Hindlimb muscle (tissue), 1 donor: ENCODE measurements at regions not wholly inside any gene's neighbourhood (a gene's known extent, or its start where the extent isn't known, plus 50 kb on each side); places are given as distances from the start of the nearest gene placed in this dataset.
"Not testable (repeated sequence)": the region's sequence is repeated elsewhere in the genome, so short reads cannot be mapped to it uniquely, and the experiment has no call there.

Experiments used
- DNase-seq: peaks from one replicate; pipeline ENCODE4 v3.0.0-alpha.2; 2013

DNA sequence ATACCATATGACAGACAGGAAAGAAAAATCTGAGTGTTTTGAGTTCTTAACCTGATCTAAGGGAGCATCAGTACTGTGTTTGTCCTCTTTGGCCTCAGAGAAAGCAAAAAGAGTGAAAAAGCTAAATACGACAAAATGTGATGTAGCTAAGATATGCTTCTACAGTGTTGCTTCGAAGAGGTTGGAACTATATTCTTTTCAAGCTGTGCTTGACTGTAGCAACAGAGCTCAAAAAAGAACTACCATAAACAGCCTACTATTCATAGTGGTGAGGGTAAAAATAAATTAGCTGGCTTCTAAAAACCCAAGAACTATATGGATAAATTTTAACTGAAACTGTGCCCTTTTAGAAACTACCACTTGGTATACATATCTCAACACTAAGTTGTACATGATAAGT, 881.8 kb upstream of the PCDH10 start:
- DNase-seq, result no peak

DNA sequence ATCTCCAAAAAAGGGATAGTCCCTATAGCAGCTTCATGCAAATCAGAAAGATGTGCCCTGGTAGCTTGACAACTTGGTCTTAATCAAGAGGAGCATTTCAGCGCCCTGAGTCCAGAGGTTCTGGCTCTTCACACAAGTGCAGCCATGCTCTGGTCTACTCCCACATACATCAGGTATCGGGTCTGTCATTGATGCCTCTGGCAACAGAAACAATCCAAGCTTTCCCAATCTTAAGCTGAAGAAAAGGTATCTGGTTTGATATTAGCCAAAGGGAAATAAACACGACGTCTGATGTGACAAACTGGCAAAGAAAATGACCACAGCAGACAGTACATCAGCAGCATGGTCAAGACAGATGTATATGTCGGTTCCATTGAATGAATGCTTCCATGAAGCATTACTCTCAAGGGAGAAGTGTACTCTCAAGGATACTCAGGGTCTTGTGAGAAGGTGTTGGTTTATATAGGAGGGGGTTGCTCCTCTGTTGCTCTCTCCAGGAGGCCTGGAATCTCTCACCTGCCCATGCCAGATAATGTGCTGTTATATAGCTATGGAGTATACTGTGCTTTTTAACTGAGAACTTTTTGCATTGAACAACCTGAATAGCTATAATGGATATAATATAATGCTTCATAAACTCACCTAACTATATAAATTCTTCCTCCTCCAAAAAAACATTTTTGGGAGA, 879.6 kb upstream of the PCDH10 start:
- DNase-seq, result no peak

DNA sequence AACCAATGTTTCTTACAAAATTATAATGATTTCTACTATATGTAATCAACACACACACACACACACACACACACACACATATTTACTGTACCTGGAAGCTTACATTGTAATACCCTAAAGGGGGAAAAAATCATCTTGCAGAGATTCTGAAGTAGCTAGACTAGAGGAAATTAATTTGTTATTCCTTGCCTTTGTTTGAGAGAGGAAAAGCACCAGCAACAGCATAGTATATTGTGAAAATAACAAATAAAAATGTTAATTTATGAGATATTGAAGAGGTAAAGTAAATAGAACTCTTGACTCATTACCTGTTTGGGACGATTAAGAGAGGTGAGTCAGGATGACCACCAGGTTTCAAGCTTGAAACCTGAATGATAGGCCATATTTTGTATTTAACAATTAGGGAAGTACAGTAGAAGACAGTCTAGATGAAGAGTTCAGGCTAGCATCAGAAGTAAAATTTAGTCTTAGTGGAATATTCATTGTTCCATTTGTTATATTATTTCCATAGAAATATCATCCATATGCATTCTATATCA, 873.4 kb upstream of the PCDH10 start:
- DNase-seq, result no peak

DNA sequence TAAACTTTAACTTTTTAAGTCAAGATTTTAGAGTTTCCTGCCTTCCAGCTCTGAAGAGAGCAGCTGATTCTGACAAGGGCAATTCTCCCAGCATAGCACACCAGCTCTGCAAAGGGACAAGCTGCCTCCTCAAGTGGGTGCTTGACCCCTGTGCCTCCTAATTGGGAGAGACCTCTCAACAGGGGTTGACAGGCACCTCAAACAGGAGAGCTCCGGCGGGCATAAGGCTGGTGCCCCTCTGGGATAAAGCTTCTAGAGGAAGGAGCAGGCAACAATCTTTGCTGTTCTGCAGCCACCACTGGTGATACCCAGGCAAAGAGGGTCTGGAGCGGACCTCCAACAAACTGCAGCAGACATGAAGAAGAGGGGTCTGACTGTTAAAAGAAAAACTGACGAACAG, 872.9 kb upstream of the PCDH10 start:
- no peak for DNase-seq

DNA sequence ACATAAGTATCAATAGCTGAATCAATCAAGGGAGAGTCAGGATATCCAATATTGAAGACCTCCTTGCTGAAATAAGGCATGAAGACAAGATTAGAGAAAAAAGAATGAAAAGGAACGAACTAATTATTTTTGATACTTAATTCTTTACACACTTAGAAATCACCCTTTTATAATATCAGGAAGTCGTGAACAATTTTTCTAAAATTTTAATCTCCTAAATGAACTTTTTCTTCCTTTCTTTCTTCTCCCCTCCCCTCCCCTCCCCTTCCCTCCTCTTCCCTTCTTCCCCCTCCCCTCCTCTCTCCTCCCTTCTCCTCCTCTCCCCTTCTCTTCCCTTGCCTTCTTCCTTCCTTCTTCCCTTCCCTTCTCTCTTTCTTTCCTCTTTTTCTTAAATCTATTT, 872.1 kb upstream of the PCDH10 start:
- DNase-seq, result no peak

DNA sequence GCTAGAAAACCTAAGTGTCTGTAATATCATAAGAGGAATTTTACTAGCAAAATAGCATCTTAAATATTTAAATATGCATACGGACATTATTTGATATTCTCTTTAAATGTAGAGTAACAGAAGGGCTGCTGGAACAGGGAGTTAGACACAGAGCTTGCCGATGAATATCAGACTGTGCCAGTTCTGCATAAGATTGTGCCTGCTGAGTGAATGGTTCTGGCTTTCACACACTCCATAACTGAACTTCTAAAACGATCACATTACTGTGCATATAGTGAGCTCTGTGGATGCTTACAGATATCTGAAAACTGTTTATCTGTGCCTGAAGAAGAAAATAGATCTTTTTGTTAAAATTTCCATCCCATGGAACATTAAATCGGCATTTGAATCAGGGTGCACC, 867.4 kb upstream of the PCDH10 start:
- DNase-seq, result no peak

DNA sequence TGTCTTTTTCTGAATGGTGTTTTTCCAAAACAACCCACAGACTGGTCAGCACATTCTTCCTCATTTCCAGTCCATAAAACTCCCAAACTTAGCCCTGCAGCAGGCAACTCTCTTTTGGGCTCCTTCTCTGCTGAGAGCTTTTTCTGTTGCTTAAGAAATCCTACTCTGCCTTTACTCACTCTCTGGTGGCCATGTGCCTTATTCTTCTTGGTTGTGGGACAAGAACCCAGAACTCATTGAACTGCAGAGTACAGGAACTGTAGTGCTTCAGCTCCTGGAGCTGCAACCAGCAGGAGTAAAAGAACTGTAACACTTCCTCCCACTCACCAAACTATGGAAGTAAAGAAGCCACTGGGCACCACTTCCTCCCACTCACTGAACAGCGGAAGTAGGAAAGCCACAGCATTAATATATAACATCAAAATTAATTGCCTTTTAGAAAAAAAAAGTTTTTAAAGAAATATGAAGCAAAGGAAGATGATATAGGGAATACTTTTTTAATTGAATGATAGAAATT, 864.1 kb upstream of the PCDH10 start:
- no peak for DNase-seq

DNA sequence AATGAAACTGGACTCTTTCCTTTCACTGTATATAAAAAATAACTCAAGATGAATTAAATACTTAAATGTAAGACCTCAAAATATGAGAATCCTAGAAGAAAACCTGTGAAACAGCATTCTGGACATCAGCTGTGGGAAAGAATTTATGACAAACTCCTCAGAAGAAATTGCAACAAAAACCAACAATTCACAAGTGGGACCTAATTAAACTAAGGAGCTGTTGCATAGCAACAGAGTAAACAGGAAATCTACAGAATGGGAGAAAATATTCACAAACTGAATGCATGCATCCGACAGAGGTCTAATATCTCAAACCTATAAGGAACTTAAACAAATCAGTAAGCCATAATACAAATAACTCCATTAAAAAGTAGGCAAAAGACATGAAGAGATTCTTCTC, 851.7 kb upstream of the PCDH10 start:
- peak; percentile 8 for DNase-seq

DNA sequence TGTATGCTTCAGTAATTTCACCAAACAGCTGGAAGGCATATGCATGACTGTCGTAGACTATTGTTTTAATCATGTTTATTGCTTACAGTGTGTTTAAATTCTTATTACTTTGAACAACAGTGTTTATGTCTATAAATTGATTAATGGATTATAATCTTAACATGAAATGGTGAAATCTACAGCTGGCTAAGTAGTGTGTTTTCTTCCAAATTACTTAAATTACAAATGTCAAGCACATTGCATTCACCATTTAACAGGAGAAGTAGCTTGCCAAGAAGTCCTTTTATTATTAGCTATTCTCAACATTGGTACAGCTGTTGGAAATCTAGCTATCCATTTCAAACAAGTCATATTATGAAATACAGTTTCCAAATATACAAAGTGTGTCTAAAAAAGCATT, 849.3 kb upstream of the PCDH10 start:
- no peak for DNase-seq

DNA sequence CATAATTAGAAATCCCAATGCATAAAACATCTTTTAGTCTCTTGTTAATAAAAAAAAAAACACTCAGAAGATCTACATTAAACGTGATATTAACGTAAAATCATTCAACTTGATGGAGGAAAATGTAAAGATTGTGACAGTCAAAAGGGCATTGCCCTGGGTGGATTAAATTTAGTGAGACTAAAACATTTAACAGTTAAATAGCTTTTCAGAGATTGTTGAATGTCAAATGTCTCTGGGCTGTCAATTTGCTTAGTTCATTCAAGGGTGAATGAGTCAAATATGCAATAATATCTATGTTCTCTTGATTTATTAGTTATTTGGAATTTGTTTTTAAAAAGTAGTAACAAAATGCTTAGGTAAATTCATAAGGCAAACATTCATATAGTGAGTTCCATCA, 836.6 kb upstream of the PCDH10 start:
- no peak for DNase-seq

DNA sequence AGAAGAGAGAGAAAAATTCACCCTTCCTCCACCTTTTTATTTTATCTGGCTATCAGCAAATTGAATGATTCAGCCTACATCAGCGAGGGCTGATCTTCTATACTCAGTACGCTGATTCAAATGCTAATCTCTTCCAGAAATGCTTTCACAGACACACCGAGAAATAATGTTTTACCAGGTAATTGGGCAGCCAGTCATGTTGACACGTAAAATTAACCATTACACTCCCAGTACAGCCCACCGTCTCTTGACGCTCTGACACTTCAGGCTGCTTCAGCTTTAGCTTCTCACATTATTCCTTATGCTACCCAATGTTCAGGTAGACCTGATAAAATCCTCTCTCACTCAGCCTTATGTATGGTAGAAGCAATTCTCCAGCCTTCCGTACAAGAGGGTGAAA, 835.2 kb upstream of the PCDH10 start:
- DNase-seq, result no peak

DNA sequence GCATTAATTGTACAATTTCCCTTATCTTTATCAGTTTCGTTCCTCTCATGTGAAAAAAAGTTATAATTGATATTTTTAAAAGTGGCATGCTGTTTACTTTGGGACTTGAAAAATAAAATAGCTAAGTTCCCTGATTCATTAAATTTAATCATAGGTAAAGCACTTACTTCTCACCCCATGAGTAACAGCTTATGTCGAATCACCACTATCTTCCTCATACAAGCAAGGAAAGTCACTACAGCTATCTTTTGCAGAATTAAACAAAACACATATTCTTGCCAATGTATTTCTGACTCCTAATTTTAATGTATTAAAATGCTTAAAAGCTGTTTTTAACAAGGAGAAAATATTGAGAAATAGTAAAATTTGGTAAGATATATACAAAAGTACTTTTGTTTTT, 832.4 kb upstream of the PCDH10 start:
- no peak for DNase-seq

DNA sequence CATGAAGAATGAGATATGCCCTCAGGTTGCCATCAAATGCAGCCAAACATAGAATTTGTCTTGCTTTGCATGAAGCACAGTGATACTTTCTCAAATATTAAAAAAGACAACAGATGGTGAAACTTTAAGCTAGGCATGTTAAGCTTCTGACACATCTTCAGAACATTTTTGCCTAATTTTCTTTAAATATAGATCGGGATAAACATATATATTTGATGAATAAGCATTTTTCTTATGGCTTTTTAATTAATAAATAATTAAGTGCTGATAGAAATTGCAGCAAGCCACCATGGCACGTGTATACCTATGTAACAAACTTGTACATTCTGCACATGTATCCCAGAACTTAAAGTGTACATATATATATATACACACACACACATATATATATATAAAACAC, 831.2 kb upstream of the PCDH10 start:
- DNase-seq, result no peak

DNA sequence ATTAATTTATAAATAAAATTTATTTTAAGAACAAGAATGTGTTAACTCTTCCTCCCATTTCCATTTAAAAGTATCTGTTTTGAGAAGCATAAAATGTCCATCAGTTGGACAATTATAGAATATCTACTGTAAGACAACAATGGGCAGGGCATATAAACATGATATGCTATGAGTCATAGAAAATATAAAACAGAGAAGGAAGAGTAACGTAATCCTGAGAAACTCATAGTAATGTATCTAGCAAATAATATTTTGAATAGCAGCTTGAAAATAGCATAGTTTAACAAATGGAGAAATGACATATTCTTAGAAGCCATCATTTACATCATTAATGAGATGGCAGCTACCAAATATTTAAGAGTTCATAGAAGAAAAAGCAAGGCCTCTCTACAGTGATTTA, 820.3 kb upstream of the PCDH10 start:
- no peak for DNase-seq

DNA sequence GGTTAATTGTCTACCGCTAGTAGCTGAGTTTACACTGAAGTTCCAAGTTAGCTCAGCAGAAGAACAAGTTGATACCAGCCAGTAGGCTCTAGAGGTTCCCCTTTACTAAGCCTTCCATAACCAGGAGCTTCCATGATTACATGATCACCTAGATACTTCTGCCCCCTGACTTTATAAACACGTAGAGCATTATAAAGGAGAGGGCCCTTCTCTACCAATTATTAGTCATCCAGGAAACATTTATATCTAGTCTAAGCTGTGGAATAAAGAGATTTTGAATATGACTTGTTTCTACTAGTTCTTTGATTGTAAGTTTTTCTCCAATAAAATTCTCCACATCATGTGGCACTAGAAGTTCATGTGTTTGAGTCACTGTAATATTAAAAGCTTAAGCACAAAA, 818.1 kb upstream of the PCDH10 start:
- no peak for DNase-seq

DNA sequence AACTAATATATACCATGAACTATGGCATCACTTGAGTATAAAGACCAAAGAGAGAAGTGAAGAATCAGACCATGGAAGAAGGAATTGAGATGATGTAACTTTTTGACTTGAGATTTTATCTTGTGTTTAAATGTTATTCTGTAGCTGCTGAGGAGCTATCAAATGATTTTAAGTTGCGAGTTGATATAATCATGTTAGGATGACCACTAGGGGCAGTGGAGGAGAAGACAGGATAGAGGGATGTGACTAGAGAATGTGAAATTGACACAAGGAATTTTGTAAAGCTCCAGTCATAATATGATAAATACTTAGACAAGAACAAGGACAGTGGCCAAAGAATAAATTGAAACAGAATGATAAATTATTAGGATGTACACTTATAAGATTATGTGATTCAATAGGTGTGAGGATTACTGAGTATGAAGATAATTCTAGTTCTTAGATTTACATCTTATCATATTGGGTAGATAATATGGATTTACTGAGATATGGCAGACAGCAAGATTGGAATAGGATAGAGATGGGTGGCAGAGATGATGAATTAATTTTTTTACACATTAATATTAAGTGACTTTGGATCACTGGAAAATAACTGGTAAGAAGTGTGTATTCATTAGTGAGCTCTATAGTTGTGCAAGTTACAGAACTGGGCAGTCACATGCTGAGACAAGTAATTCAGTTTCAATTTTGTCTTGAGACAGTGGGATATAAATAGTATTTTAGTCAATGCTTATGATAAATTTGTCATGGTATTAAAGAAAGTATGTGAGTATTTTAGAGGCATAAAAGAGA, 816.0 kb upstream of the PCDH10 start:
- no peak for DNase-seq

DNA sequence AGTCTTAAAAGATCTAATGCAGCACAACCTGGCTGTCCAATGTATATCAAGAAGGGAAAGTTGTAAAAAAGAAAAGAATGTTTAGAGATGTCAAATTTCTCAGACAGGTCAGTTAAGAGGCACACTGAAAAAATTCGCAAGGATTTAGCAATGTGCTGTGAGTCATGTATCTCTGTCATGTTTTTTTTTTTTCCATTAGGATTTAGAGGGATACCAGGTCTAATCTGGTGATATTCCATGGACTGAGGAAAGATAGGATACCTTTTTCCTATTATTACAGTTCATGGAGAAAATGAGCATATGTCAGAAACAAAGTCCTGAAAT, 815.4 kb upstream of the PCDH10 start:
- no peak for DNase-seq

DNA sequence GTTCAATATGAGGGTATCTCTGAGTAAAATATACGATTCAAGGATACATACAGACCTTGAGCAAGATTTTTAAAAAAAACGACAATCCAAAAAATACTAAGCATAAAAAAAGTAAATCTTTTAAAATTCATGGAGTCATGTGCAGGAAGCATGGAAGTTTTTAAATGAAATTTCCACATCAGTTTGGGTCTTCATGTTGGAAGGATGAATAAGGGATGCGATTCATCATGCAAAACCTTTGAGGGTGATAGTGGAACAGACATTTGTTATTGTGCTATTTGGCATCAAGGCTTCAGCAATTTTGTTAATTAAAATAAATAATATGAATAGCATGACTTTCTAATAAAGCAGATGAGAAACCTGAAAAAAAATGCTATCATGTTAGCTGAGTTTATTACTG, 815.0 kb upstream of the PCDH10 start:
- no peak for DNase-seq

DNA sequence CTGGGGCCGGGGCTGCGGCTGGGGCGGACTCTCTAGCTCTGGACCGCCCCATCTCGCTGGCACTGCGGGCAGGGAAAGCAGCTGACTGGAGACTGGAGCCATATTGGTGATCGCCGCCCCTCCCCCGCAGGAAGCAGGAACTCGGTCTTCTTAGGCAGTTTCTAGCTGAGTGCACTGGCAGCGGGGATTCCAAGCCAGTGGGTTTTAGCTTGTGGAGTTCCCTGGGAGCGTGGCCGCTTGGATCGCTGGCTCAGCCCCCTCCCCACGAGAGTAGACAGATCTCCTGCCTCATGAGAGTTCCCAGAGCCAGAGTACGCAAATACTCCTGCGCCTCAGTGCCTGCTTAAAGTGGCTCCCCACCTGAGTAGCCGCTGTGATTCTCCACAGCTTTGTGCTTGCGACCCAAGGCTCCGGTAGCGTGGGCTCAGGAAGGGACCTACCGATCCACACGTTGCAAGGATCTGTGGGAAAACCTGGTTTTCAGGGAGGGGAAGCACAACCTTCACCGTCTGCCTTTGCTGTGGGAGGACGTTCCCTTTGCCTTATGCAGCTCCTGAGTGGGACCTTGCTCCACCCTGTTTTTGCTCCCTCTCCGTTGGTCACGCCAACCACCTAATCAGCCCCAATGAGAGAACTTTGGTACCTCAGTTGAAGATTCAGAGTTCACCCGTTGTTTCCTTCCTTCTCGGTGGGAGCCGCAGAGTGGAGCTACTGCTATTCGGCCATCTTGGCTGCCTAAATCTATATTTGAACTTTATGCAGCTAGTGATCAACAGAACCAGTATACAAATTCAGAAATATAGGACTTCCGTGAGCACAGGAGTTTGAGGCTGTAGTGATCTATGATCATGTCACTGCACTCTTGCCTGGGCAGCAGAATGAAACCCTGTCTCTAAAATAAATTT, 803.9 kb upstream of the PCDH10 start:
- DNase-seq, result no peak

DNA sequence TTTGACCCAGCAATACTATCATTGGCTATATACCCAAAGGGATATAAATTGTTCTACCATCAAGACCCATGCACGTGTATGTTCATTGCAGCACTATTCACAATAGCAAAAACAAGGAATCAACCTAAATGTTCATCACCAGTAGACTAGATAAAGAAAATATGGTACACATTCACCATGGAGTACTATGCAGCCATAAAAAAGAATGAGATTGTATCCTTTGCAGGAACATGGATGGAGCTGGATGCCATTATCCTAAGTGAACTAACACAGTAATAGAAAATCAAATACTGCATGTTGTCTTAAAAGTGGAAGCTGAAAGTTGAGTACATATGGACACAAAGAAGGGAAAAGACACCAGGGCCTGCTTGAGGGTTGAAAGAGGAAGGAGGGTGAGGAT, 803.1 kb upstream of the PCDH10 start:
- DNase-seq, result no peak

DNA sequence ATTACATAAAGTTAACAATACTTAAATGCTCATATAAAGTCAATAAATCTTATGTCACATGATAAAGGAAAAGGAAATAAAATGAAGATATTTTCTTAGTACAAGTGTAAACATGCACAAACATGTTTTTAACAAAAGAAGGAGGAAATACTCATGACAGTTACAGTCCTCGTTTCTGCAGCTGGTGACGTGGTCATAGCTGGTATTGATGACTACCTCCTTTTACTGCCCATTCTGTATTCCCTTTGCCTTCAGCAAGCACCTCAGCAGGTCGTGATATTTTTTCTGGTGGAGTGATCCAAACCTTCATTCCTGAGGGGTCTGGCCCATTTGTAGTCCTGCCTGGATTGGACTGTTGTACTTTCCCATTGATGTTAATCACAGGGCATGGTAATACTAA, 797.5 kb upstream of the PCDH10 start:
- not testable (repeated sequence) for DNase-seq

DNA sequence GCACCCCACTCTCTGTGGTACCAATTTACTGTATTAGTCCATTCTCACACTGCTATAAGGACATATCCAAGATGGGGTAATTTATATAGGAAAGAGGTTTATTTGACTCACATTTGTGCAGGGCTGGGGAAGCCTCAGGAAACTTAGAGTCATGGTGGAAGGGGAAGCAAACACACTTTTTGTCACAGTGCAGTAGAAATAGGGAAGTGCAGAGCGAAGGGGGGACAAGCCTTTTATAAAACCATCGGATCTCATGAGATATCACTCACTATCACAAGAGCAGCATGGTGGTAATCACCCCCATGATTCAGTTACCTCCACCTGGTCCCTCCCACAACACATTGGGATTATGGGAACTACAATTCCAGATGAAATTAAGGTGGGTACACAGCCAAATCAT, 766.9 kb upstream of the PCDH10 start:
- no peak for DNase-seq

DNA sequence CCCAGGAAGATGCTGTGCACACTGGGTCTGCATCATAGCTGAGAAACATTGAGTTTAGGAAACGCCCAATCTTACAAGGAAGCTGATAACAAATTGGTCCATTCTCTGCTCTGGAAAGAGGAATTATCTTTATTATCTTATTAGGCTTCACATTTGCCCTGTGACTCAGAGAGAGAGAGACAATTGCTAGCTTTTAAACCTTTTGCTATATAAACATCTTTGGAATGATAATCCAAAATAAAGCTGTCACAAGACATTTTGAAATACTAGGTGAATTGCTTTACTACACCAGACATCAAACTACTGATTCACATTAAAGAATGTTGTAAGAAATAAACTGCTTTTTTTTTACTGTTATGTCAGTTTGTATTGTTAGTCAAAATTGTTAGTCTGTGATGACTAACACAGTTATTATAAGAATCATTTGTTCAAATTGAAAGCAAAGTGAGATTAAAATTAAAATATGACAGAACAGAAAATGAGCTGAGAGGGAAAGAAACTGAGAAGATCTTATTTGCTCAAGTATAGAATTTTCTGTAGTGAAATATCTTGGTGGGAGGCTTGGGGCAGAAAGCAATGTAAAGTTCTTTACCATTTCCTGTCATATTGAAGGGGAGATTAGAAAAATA, 765.4 kb upstream of the PCDH10 start:
- DNase-seq, result no peak
